ENCODE measurements at regions not wholly inside any gene's neighbourhood (a gene's known extent, or its start where the extent isn't known, plus 50 kb on each side); places are given as distances from the start of the nearest gene placed in this dataset.
"Not testable (repeated sequence)": the region's sequence is repeated elsewhere in the genome, so short reads cannot be mapped to it uniquely, and the experiment has no call there.

GRCh38 chr6:121912905-121913304 lies 477.5 kb downstream of the GJA1 start:
- no peak for ATAC-seq
- intact Hi-C loops (cut with DNase I) = no loop called here
- DNase-seq (ENCODE audit: missing footprints) = no peak

GRCh38 chr6:121917263-121917829 lies 481.9 kb downstream of the GJA1 start:
- DNase-seq (ENCODE audit: missing footprints) (no peak), ATAC-seq (no peak)
- intact Hi-C loops (cut with DNase I) = no loop called here

- ATAC-seq (no peak), DNase-seq (ENCODE audit: missing footprints) (no peak)
- intact Hi-C loops (cut with DNase I) = no loop called here
These were observed 481.5 kb upstream of the HSF2 start for GRCh38 chr6:121917834-121918559.

- intact Hi-C loops (cut with DNase I) = no loop called here
- ATAC-seq = no peak
- DNase-seq (ENCODE audit: missing footprints) = no peak
These were observed 478.8 kb upstream of the HSF2 start for GRCh38 chr6:121920616-121921015.

- intact Hi-C loops (cut with DNase I) = no loop called here
- no peak for ATAC-seq
- no peak for DNase-seq (ENCODE audit: missing footprints)
These were observed 474.4 kb upstream of the HSF2 start for GRCh38 chr6:121925024-121925423.

DNA sequence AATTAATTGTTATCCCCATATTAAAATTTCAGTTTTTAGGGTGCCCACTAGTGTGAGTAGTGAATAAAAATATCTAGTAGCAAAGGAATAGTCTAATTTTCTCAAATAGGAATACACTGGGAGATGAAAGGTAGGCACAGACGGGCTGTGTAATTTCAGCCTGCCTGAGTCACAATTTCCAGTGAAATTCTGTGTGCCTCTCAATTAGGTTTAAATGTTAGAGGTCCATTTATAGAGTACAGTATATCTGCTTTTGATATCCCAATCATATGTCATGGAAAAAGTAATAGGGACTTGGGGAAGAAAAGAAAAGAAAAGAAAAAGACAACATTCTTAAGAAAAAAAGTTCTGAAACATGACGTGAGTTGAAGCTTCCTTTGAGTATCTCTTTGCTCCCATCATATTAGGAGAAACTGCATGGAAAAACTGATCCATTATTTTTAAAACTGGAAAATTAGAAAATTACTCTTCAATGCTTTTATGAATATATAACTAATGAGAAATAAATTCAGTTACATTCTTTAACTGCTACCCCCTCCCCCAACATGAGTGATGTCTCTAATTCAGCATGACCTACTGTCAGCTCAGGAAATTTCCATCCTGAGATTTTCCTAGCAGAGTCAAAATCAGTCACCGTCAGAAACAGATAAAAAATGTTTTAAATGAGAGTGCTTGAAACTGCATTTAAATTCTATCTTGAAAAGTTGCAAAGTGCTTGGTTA lies 473.8 kb upstream of the HSF2 start:
- intact Hi-C loops (cut with DNase I) = no loop called here
- DNase-seq (ENCODE audit: missing footprints) = no peak
- no peak for ATAC-seq

DNA sequence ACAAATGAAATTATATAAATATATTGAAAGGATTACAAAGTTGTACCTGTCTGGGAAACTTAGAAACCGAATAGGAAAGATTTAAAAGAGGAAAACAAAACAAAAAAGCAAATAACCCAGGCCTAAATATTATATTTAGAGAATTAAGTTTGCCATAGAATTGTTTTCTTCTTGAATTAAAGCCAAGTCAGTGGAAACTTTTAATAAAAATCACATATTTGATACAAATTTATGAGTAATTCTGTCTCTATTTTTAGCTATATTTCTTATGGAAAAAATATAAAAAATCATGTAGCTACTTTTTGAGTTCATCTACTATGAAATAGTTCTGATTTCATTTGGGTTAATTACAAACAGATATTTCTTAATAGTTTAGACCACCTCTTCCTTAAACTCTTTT lies 470.2 kb upstream of the HSF2 start:
- no peak for DNase-seq (ENCODE audit: missing footprints)
- intact Hi-C loops (cut with DNase I) = no loop called here
- no peak for ATAC-seq

GRCh38 chr6:121932076-121932991 lies 467.1 kb upstream of the HSF2 start:
- no peak for DNase-seq (ENCODE audit: missing footprints)
- peak; percentile 79 for ATAC-seq
- intact Hi-C loops (cut with DNase I) = no loop called here

DNA sequence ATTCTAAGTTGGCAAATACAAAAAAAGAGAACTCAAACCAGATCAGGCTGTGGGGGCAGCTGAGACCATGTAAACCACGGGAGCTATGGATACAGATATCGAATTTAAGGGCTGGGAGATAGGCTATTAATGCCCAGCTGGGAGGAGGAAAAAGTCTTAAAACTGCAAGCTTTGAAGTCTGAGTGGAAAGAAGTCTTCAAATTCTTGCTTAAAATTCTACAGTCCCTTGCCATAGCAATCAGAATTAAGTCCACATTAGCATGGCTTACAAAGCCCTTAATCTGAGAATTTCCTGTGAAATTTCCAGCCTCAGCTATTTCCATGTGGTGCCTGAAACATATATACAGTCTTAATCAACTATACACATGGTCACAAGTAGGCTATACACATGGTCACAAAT lies 465.0 kb upstream of the HSF2 start:
- ATAC-seq = no peak
- intact Hi-C loops (cut with DNase I) = no loop called here
- no peak for DNase-seq (ENCODE audit: missing footprints)

- no peak for DNase-seq (ENCODE audit: missing footprints)
These were observed 458.7 kb upstream of the HSF2 start for GRCh38 chr6:121940728-121941127.

DNA sequence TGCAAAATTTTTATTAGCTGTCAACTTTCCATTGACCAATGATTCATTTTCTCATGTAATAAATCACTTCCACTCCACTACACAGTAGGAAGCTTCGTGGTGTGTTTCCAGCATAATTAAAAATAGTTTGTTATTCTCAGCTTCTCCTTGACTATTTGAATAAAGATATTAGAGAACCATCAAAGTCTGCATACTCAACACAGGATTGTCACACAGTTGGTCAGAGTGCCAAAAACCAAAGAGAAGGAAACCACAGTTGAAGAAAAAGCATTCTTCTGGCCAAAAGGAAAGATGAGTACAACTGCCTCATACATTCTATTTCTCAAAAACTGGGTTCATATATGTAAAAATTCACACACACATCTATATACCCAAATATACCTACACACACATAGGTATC lies 455.1 kb upstream of the HSF2 start:
- intact Hi-C loops (cut with DNase I) = no loop called here
- DNase-seq (ENCODE audit: missing footprints) (no peak), ATAC-seq (no peak)

More at GRCh38 chr6:121940728-121941127, 458.7 kb upstream of the HSF2 start:
- intact Hi-C loops (cut with DNase I) = no loop called here
- ATAC-seq = no peak

- DNase-seq (ENCODE audit: missing footprints) = no peak
- ATAC-seq = no peak
- intact Hi-C loops (cut with DNase I) = no loop called here
These were observed 448.3 kb upstream of the HSF2 start for GRCh38 chr6:121951123-121951522.

- no peak for ATAC-seq
- DNase-seq (ENCODE audit: missing footprints) = no peak
- intact Hi-C loops (cut with DNase I) = no loop called here
These were observed 447.5 kb upstream of the HSF2 start for GRCh38 chr6:121951918-121952379.

DNA sequence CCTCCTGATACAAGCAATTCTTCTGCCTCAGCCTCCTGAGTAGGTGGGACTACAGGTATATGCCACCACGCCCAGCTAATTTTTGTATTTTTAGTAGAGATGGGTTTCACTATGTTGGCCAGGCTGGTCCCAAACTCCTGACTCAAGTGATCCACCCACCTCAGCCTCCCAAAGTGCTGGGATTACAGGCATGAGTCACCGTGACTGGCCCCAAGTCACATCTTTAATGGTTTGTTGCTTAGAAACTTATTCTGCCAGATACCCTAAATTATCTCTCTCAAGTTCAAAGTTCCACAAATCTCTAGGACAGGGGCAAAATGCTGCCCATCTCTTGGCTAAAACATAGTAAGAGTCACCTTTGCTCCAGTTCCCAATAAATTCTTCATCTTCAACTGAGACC lies 444.1 kb upstream of the HSF2 start:
- ATAC-seq; DNase-seq (ENCODE audit: missing footprints); intact Hi-C loops (cut with DNase I): not testable (repeated sequence)

DNA sequence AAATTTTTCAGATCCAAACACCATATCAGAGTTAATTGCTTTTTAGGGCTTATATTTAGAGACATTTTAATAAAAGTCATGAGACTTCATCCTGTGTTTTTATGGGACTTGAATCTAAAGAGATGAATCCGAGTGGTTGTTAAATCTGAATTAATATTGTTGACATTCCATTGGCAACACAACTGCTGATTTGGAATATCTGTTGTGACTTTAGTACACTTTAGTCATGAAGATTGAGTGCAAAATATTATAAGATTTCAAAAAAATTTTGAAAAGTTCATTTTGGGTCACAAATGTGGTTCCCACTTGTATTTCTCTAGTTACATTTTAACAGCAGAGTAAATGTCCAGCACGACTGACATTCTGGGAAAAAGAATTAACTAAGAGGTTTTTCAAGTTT lies 442.7 kb upstream of the HSF2 start:
- intact Hi-C loops (cut with DNase I) = no loop called here
- DNase-seq (ENCODE audit: missing footprints) (no peak), ATAC-seq (no peak)

DNA sequence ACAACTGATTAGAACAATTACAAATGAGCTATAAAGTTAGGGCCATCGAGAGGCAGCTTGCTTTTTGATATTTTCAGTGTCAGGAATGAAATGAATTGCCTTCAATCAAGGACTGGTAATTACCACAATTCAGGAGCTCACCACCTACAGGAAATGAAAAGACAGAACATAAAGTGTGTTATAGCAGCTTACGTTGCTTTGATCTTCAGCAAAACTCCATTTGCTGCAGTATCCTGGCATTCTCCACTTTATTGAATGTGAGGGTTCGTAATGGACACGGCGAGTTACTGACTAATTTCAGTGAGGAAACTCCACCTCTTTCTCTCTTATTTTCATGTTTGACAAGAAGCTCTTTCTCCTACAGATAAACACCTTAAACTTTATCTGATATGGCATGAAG lies 440.0 kb upstream of the HSF2 start:
- intact Hi-C loops (cut with DNase I) = no loop called here
- no peak for ATAC-seq
- DNase-seq (ENCODE audit: missing footprints) = no peak

- ATAC-seq (no peak), DNase-seq (ENCODE audit: missing footprints) (no peak)
- intact Hi-C loops (cut with DNase I) = no loop called here
These were observed 437.8 kb upstream of the HSF2 start for GRCh38 chr6:121961619-121962125.

DNA sequence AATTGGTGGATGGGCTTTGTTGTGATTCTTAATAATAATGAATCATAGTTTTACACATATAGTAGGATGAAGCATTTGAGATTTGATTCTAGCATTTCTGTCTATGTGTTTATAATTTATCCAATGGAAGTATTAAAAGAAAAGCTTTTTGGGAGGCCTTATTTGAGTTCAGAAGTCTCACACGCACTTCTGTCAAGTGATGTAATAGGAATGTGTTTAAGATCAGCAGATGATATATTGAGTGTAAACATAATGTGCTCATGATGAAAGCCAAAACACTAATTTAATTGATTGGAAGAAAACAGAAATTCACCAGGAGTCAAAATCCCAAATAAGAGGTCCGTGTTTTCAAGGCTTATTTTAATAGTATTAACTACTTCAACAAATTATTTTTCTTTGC lies 435.6 kb upstream of the HSF2 start:
- ATAC-seq = no peak
- DNase-seq (ENCODE audit: missing footprints) = no peak
- intact Hi-C loops (cut with DNase I) = no loop called here

DNA sequence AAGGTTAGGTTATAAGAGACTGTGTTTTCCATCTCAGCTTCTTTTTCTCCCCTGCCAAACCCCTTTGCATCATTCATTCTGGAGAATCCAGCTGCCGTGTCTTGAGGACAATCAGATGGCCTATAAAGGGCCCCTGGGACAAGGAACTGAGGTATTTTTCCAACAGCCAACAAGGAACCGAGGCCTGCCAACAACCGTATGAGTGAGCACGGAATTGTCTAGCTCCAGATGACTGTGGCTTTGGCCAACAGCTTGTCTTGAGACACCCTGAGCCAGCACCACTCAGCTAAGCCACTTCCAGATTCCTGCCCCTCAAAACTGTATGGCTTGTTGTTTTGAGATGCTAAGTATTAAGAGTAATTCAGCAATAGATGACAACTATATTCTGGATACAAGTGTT lies 433.7 kb upstream of the HSF2 start:
- no peak for DNase-seq (ENCODE audit: missing footprints)
- intact Hi-C loops (cut with DNase I) = no loop called here
- no peak for ATAC-seq
